ENCODE measurements at regions not wholly inside any gene's neighbourhood (a gene's known extent, or its start where the extent isn't known, plus 50 kb on each side); places are given as distances from the start of the nearest gene placed in this dataset.

DNA sequence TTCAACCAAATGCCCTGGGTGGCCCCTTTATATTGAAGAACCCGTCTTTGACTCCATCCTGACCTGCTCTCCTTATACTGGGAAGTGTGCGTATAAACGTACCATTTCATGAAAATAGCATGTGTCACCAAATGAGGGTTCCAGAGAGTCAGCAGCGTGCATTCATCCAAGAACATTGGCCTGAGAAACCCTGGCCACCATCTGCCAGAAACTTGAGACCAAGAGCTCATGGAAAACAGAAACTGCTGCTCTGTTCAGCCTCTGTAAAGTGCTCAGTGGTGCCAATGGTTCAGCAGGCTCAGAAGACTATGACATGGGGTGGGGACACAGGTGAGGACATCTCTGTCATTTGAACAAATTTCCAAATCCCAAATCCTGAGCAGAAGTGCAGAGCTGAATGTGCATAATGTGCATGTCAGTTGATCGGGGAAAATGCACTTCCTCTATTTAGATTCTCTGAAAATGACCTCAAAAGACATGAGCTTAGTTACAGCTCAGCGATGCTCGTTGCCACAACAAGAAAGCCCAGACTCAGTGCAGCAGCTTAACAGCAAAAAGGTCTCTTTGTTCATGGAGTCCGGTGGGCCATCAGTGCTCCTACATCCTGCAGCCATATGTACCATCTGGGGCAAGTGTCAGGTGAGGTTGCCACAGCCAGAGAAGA lies 176.1 kb downstream of the ATPSCKMT start:
- TF ChIP-seq, protein P1, sequence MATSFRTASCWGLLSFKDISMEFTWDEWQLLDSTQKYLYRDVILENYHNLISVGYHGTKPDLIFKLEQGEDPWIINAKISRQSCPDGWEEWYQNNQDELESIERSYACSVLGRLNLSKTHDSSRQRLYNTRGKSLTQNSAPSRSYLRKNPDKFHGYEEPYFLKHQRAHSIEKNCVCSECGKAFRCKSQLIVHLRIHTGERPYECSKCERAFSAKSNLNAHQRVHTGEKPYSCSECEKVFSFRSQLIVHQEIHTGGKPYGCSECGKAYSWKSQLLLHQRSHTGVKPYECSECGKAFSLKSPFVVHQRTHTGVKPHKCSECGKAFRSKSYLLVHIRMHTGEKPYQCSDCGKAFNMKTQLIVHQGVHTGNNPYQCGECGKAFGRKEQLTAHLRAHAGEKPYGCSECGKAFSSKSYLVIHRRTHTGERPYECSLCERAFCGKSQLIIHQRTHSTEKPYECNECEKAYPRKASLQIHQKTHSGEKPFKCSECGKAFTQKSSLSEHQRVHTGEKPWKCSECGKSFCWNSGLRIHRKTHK (tag by site-specific recombination; IDR thresholded peaks at IDR 0.05): no peak
- TF ChIP-seq ZNF354C (tag by site-specific recombination; IDR thresholded peaks at IDR 0.05; ENCODE audit: borderline replicate concordance, low read depth) (no peak), ZNF792 (tag by site-specific recombination; IDR thresholded peaks at IDR 0.05) (no peak), ZNF707 (tag by site-specific recombination; IDR thresholded peaks at IDR 0.05) (no peak), KLF7 (tag by site-specific recombination; IDR thresholded peaks at IDR 0.05; ENCODE audit: borderline replicate concordance) (no peak), HOXD13 (CRISPR knock-in tag; IDR thresholded peaks at IDR 0.05; ENCODE audit: borderline replicate concordance) (no peak), ZNF600 (tag by site-specific recombination; IDR thresholded peaks at IDR 0.05) (no peak), ZNF211 (tag by site-specific recombination; IDR thresholded peaks at IDR 0.05; ENCODE audit: low read depth) (no peak), PRDM1 (tag by site-specific recombination; IDR thresholded peaks at IDR 0.05) (no peak)
- TF ChIP-seq, protein P2, sequence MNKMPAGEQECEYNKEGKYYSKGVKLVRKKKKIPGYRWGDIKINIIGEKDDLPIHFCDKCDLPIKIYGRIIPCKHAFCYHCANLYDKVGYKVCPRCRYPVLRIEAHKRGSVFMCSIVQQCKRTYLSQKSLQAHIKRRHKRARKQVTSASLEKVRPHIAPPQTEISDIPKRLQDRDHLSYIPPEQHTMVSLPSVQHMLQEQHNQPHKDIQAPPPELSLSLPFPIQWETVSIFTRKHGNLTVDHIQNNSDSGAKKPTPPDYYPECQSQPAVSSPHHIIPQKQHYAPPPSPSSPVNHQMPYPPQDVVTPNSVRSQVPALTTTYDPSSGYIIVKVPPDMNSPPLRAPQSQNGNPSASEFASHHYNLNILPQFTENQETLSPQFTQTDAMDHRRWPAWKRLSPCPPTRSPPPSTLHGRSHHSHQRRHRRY (tag by site-specific recombination; IDR thresholded peaks at IDR 0.05): no peak
- TF ChIP-seq, protein P3, sequence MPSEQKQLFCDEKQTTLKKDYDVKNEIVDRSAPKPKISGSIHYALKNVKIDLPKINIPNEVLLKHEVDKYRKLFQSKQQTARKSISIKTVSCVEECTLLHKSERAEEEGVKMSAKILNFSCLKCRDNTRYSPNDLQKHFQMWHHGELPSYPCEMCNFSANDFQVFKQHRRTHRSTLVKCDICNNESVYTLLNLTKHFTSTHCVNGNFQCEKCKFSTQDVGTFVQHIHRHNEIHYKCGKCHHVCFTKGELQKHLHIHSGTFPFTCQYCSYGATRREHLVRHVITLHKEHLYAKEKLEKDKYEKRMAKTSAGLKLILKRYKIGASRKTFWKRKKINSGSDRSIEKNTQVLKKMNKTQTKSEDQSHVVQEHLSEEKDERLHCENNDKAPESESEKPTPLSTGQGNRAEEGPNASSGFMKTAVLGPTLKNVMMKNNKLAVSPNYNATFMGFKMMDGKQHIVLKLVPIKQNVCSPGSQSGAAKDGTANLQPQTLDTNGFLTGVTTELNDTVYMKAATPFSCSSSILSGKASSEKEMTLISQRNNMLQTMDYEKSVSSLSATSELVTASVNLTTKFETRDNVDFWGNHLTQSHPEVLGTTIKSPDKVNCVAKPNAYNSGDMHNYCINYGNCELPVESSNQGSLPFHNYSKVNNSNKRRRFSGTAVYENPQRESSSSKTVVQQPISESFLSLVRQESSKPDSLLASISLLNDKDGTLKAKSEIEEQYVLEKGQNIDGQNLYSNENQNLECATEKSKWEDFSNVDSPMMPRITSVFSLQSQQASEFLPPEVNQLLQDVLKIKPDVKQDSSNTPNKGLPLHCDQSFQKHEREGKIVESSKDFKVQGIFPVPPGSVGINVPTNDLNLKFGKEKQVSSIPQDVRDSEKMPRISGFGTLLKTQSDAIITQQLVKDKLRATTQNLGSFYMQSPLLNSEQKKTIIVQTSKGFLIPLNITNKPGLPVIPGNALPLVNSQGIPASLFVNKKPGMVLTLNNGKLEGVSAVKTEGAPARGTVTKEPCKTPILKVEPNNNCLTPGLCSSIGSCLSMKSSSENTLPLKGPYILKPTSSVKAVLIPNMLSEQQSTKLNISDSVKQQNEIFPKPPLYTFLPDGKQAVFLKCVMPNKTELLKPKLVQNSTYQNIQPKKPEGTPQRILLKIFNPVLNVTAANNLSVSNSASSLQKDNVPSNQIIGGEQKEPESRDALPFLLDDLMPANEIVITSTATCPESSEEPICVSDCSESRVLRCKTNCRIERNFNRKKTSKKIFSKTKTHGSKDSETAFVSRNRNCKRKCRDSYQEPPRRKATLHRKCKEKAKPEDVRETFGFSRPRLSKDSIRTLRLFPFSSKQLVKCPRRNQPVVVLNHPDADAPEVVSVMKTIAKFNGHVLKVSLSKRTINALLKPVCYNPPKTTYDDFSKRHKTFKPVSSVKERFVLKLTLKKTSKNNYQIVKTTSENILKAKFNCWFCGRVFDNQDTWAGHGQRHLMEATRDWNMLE (tag by site-specific recombination; conservative IDR thresholded peaks at IDR 0.05; ENCODE audit: low read depth): no peak
- Histone ChIP-seq H3K9me3 (ENCODE audit: control insufficient read depth, insufficient read depth, low read depth, low read length) (no peaks in the 10 kb centered on the region), H3K27ac (ENCODE audit: extremely low read depth, low read depth, low read length) (no peak overlapping the region), H3K36me3 (ENCODE audit: control insufficient read depth in 2 of 2, insufficient read depth in 1 of 2, low read length in 2 of 2) (no peaks in the 10 kb centered on the region), H3K4me1 (ENCODE audit: control insufficient read depth, insufficient read depth, low read length) (no peaks in the 10 kb centered on the region), H3K4me3 (ENCODE audit: low read depth, low read length) (no peak overlapping the region)
- ChIA-PET CTCF (no interaction called here), POLR2A (no interaction called here)

DNA sequence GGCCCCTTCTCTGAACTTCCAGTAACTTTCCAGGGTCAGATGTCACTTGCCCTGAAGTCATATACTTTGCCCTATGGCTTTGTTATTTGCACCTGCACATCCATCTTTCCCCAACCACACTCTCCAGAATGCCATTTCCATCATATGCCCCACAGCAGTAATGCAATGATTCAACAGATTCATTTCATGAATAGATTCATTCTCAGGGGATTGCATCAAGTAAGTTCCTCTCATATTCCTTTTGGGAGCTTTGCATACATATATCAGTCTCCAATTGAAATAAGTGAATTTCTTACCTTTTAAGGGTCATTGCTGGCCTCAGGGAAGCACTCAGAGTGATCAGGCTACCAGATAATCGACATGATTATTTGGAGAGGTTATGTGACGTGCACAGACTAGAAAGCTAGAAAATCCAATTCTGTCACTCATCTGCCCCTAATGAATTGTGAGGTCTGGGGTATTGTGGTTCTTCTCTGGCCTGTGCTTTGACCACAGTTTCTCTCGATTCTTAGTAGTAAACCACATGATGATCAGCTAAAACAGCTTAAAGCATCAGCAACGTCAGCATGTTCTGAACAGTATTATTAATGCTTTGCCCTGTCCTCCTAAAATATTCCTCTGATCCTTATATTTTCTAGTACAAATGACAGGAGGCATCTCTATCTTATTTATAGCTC lies 179.9 kb downstream of the ATPSCKMT start:
- no peaks in the 10 kb centered on the region for H3K9me3 ChIP-seq (ENCODE audit: control insufficient read depth, insufficient read depth, low read depth, low read length)
- no peak overlapping the region for H3K27ac ChIP-seq (ENCODE audit: extremely low read depth, low read depth, low read length)
- H3K4me1 ChIP-seq (ENCODE audit: control insufficient read depth, insufficient read depth, low read length): no peaks in the 10 kb centered on the region
- POLR2A ChIA-PET: no interaction called here
- no peak overlapping the region for H3K4me3 ChIP-seq (ENCODE audit: low read depth, low read length)
- no peaks in the 10 kb centered on the region; a peak in 1 of 3 replicates for H3K36me3 ChIP-seq (ENCODE audit: control insufficient read depth in 2 of 2, insufficient read depth in 1 of 2, low read length in 2 of 2)
- CTCF ChIA-PET: no interaction called here
- TF ChIP-seq ZNF416 (tag by site-specific recombination; IDR thresholded peaks at IDR 0.05): no peak
- TF ChIP-seq MZF1 (tag by site-specific recombination; IDR thresholded peaks at IDR 0.05; ENCODE audit: borderline replicate concordance): no peak
- no peak for TF ChIP-seq FEZF1 (tag by site-specific recombination; IDR thresholded peaks at IDR 0.05)
- TF ChIP-seq, protein P4, sequence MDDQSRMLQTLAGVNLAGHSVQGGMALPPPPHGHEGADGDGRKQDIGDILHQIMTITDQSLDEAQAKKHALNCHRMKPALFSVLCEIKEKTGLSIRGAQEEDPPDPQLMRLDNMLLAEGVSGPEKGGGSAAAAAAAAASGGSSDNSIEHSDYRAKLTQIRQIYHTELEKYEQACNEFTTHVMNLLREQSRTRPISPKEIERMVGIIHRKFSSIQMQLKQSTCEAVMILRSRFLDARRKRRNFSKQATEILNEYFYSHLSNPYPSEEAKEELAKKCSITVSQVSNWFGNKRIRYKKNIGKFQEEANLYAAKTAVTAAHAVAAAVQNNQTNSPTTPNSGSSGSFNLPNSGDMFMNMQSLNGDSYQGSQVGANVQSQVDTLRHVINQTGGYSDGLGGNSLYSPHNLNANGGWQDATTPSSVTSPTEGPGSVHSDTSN (CRISPR knock-in tag; IDR thresholded peaks at IDR 0.05): no peak
- TF ChIP-seq ZNF138 (tag by site-specific recombination; IDR thresholded peaks at IDR 0.05; ENCODE audit: borderline replicate concordance): no peak
- TF ChIP-seq ZNF350 (tag by site-specific recombination; IDR thresholded peaks at IDR 0.05): no peak
- TF ChIP-seq, protein P5, sequence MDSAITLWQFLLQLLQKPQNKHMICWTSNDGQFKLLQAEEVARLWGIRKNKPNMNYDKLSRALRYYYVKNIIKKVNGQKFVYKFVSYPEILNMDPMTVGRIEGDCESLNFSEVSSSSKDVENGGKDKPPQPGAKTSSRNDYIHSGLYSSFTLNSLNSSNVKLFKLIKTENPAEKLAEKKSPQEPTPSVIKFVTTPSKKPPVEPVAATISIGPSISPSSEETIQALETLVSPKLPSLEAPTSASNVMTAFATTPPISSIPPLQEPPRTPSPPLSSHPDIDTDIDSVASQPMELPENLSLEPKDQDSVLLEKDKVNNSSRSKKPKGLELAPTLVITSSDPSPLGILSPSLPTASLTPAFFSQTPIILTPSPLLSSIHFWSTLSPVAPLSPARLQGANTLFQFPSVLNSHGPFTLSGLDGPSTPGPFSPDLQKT (IDR thresholded peaks at IDR 0.05; ENCODE audit: borderline replicate concordance, low read depth, low read length): no peak
- no peak for TF ChIP-seq ZNF677 (tag by site-specific recombination; IDR thresholded peaks at IDR 0.05)
- TF ChIP-seq ZNF248 (tag by site-specific recombination; IDR thresholded peaks at IDR 0.05): no peak
- TF ChIP-seq, protein P6, sequence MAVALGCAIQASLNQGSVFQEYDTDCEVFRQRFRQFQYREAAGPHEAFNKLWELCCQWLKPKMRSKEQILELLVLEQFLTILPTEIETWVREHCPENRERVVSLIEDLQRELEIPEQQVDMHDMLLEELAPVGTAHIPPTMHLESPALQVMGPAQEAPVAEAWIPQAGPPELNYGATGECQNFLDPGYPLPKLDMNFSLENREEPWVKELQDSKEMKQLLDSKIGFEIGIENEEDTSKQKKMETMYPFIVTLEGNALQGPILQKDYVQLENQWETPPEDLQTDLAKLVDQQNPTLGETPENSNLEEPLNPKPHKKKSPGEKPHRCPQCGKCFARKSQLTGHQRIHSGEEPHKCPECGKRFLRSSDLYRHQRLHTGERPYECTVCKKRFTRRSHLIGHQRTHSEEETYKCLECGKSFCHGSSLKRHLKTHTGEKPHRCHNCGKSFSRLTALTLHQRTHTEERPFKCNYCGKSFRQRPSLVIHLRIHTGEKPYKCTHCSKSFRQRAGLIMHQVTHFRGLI (tag by site-specific recombination; IDR thresholded peaks at IDR 0.05): no peak
- TF ChIP-seq ZNF510 (tag by site-specific recombination; IDR thresholded peaks at IDR 0.05; ENCODE audit: insufficient replicate concordance): no peak
- TF ChIP-seq ZNF354C (tag by site-specific recombination; IDR thresholded peaks at IDR 0.05; ENCODE audit: borderline replicate concordance, low read depth): no peak

Data from HEK293 (cell line).